HEK293T (cell line): ENCODE measurements at regions not wholly inside any gene's neighbourhood (a gene's known extent, or its start where the extent isn't known, plus 50 kb on each side); places are given as distances from the start of the nearest gene placed in this dataset.

Experiments
- ELF4 ChIP-seq: fragments of 450-650 bp; IDR thresholded peaks from 2 replicates; pipeline ENCODE4 v1.6.1; 2017; ENCODE audit warnings: antibody characterized with exemption
- FOXA1 ChIP-seq: fragments of 450-650 bp; IDR thresholded peaks from 2 replicates; pipeline ENCODE4 v1.6.1; 2016; ENCODE audit warnings: mild to moderate bottlenecking
- FOXK2 ChIP-seq: fragments of 450-650 bp; IDR thresholded peaks from 2 replicates; pipeline ENCODE4 v1.6.1; 2016; ENCODE audit warnings: mild to moderate bottlenecking
- FOXM1 ChIP-seq: fragments of 450-650 bp; IDR thresholded peaks from 2 replicates; pipeline ENCODE4 v1.6.1; 2017; ENCODE audit warnings: mild to moderate bottlenecking, borderline replicate concordance
- L3MBTL2 ChIP-seq: fragments of 450-650 bp; conservative IDR thresholded peaks from 2 replicates; pipeline ENCODE4 v1.6.1; 2016; ENCODE audit warnings: mild to moderate bottlenecking
- SP1 ChIP-seq: fragments of 450-650 bp; IDR thresholded peaks from 2 replicates; pipeline ENCODE4 v1.6.1; 2017
- TARDBP ChIP-seq: fragments of 450-650 bp; IDR thresholded peaks from 2 replicates; pipeline ENCODE4 v1.6.1; 2016

- TF ChIP-seq ELF4 (no peak), SP1 (no peak), TARDBP (no peak), FOXA1 (no peak), FOXM1 (no peak), FOXK2 (no peak), L3MBTL2 (no peak)
Measured at GRCh38 chr7:20491284-20491683, 124.2 kb upstream of the ABCB5 start.
